SK-N-MC (cell line): ENCODE measurements at regions not wholly inside any gene's neighbourhood (a gene's known extent, or its start where the extent isn't known, plus 50 kb on each side); places are given as distances from the start of the nearest gene placed in this dataset.

Experiments used
- EZH2 ChIP-seq: fragments of 200-600 bp; sonication (generic); IDR thresholded peaks from one replicate; pipeline ENCODE4 v1.6.1; 2017; ENCODE audit warnings: antibody characterized with exemption
- FOXP2 ChIP-seq: optimal IDR thresholded peaks from 2 replicates; pipeline ENCODE3; 2011; ENCODE audit warnings: mild to moderate bottlenecking, moderate library complexity; ENCODE audit not compliant: insufficient read depth; ENCODE audit errors: extremely low read length, control extremely low read depth
- POLR2AphosphoS5 ChIP-seq: IDR thresholded peaks from 2 replicates; pipeline ENCODE4 v1.6.1; 2012; ENCODE audit warnings: mild to moderate bottlenecking, low read depth, low read length, borderline replicate concordance

DNA sequence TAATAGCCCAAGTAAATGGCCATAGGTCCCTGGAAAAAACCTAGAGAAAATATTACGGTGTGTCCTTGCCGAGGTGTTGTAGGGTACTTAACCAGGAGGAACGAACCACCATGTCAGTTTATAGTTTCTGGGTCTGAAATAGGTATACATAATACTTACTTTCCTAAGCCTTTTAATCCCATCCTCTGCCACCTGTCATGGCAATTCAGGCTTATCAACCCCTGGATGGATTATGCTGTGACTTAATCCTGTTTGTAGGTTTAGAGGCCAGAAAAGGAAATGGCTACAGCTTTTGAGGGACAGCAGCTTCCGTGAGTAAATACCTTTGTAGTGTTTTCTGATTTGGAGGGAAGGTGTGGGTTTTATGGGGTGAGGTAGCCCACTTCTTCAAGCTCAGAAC lies 89.1 kb upstream of the PTPRD start:
- TF ChIP-seq EZH2: no peak
- no peak for TF ChIP-seq POLR2AphosphoS5
- TF ChIP-seq FOXP2: no peak
